Testis (tissue), 2 donors: ENCODE measurements at regions not wholly inside any gene's neighbourhood (a gene's known extent, or its start where the extent isn't known, plus 50 kb on each side); places are given as distances from the start of the nearest gene placed in this dataset.

Experiments used
- DNase-seq: peaks from one replicate; pipeline ENCODE4 v3.0.0-alpha.2; 2019
- H3K27ac ChIP-seq, 2 donors: fragments of 200-600 bp; sonication (generic); one replicate each; pipeline ENCODE4 v1.5.1; 2019
- H3K27me3 ChIP-seq: fragments of 200-600 bp; sonication (generic); one replicate; pipeline ENCODE4 v1.5.1; 2019
- H3K36me3 ChIP-seq: fragments of 200-600 bp; sonication (generic); one replicate; pipeline ENCODE4 v1.5.1; 2017; ENCODE audit warnings: low read depth; ENCODE audit errors: missing control alignments
- H3K4me1 ChIP-seq: fragments of 200-600 bp; sonication (generic); one replicate; pipeline ENCODE4 v1.5.1; 2019
- H3K4me3 ChIP-seq, 2 donors: fragments of 200-600 bp; sonication (generic); one replicate each; pipeline ENCODE4 v1.5.1; 2017 to 2019
- H3K9me3 ChIP-seq: fragments of 200-600 bp; sonication (generic); one replicate; pipeline ENCODE4 v1.5.1; 2017
- POLR2A ChIP-seq: fragments of 450-650 bp; IDR thresholded peaks from one replicate; pipeline ENCODE4 v1.6.1; 2017; ENCODE audit warnings: antibody characterized with exemption, mild to moderate bottlenecking, moderate library complexity
- WGBS, 2 donors: methylation state at CpG; one replicate each; pipeline ENCODE4 v1.1.5; 2018; 5-methylcytosine and 5-hydroxymethylcytosine counted together
- intact Hi-C: fragments of 100-400 bp; cut with DNase I; formaldehyde crosslinking; loops from one replicate; pipeline ENCODE4 v1.15.1; 2023; ENCODE audit warnings: low total_unique reads
- TF ChIP-seq, protein P1 (sequence below), 3 experiments: fragments of 450-650 bp in 2 of 3; fragments of 200-600 bp in 1 of 3; sonication (generic) in 1 of 3; IDR thresholded peaks; one replicate each; pipeline ENCODE4 v1.5.1; 2016 to 2019; ENCODE audit warnings: antibody characterized with exemption in 3 of 3, mild to moderate bottlenecking in 2 of 3, moderate library complexity in 1 of 3

DNA sequence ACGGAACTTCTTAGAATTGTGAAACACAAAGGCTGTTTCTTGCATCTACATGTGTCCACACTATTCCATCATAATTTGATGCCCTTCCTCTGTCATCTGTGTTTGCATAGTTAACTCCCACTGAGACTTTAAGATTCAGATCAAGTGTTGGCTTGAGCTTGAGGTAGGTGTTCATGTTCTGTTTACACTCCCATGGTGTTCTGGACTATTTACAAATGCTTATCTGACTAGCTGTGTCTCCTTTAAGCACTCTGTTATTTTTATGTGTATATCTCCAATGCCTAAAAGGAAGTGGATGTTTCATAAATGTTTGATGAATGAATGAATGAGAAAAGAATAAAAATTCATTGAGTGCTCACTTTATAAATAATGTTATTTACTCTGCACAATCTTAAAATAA lies 622.7 kb downstream of the RAB28 start:
- Histone ChIP-seq H3K9me3 (no peaks in the 10 kb centered on the region), H3K4me3 (no peak overlapping the region), H3K36me3 (no peaks in the 10 kb centered on the region), H3K27ac (no peak overlapping the region), H3K4me1 (no peaks in the 10 kb centered on the region), H3K27me3 (no peaks in the 10 kb centered on the region)
- WGBS, 2 donors, result 97 to 100% methylated on average over 1 of the region's 1 CpG
- DNase-seq, result no peak
- intact Hi-C loops, result no loop called here
- no peak for TF ChIP-seq POLR2A
- TF ChIP-seq, protein P1, sequence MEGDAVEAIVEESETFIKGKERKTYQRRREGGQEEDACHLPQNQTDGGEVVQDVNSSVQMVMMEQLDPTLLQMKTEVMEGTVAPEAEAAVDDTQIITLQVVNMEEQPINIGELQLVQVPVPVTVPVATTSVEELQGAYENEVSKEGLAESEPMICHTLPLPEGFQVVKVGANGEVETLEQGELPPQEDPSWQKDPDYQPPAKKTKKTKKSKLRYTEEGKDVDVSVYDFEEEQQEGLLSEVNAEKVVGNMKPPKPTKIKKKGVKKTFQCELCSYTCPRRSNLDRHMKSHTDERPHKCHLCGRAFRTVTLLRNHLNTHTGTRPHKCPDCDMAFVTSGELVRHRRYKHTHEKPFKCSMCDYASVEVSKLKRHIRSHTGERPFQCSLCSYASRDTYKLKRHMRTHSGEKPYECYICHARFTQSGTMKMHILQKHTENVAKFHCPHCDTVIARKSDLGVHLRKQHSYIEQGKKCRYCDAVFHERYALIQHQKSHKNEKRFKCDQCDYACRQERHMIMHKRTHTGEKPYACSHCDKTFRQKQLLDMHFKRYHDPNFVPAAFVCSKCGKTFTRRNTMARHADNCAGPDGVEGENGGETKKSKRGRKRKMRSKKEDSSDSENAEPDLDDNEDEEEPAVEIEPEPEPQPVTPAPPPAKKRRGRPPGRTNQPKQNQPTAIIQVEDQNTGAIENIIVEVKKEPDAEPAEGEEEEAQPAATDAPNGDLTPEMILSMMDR (IDR thresholded peaks at IDR 0.05), result no peak

DNA sequence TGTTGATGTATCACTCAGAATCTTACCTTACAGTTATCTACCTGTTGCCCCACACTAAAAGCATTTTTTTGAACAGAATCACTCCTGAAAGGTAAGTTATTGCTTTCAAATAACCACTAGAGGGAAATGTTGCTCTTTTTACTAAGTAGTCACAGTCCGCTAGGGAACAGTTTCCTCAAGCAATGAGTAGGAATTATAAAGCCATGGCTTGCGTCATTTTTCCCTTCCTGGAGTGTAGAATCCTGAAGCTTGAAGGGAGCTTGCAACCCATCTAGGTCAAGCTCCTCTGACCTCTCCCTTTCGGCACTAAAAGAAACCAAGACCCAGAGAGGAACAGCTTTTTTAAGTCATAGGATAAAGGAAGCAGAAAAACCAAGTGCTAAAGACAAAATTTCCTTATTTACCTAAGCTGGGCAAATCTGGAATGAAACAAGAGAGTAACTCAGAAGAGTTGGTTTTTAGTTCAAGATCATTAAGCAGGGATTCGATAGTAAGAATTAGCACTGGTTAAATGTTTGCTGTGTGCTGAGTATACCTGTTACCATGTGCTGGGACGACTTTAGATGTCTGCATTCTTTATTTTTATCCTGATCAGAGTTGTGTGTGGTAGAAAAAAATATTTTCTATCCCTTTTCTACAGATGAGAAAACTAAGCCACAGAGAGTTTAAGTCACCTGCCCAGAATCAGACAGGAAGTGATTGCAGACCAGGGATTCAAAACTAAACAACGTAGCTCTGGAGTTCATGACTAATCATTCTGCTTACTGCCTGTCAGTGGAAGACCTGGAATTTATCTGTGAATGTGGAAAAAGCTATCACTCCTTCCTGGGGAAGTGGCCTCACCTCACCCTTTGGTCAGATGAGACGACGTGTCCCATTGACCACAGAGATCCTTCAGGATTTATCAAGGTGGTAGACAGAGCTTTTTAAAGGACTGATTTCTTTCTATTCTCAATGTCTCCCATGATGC lies 631.5 kb downstream of the RAB28 start:
- no peaks in the 10 kb centered on the region for H3K4me1 ChIP-seq
- H3K27ac ChIP-seq, result no peak overlapping the region
- H3K27me3 ChIP-seq, result no peaks in the 10 kb centered on the region
- no peaks in the 10 kb centered on the region for H3K36me3 ChIP-seq
- intact Hi-C loops, result loop anchor here (5.0 kb wide), 1 partner anchor 695 kb away; no protein-coding TSS in a partner anchor
- H3K9me3 ChIP-seq, result no peaks in the 10 kb centered on the region
- WGBS, 2 donors, result 33 to 36% methylated on average over 8 of the region's 8 CpGs
- no peak for DNase-seq
- no peak overlapping the region for H3K4me3 ChIP-seq
- TF ChIP-seq, protein P1 (IDR thresholded peaks at IDR 0.05), result peak; percentile 38 to 57 (median 40)
- no peak for TF ChIP-seq POLR2A

DNA sequence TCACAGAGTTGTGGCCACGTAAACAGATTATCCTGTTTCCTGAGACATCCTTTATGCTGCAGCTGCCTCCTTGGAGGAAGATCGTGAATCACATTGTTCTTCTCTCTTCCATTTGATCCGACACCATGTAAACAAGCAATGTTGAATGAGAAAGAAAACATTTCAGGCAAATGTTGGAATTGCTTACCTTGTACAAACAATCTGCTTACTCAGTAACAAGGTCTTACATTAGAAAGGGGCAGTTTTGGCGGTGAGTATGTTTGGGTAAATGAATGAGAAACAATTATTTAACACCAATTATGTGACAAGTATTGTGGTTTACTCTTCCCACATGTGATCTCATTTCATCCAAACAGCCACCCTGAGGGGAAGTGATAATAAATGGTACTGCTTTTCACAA lies 637.8 kb downstream of the RAB28 start:
- Histone ChIP-seq H3K27me3 (no peaks in the 10 kb centered on the region), H3K9me3 (no peaks in the 10 kb centered on the region), H3K27ac (no peak overlapping the region), H3K36me3 (no peaks in the 10 kb centered on the region), H3K4me1 (no peaks in the 10 kb centered on the region), H3K4me3 (no peak overlapping the region)
- intact Hi-C loops, result no loop called here
- TF ChIP-seq POLR2A, result no peak
- TF ChIP-seq, protein P1 (IDR thresholded peaks at IDR 0.05), result no peak
- 59 to 66% methylated on average over 4 of the region's 4 CpGs for WGBS, 2 donors
- no peak for DNase-seq

DNA sequence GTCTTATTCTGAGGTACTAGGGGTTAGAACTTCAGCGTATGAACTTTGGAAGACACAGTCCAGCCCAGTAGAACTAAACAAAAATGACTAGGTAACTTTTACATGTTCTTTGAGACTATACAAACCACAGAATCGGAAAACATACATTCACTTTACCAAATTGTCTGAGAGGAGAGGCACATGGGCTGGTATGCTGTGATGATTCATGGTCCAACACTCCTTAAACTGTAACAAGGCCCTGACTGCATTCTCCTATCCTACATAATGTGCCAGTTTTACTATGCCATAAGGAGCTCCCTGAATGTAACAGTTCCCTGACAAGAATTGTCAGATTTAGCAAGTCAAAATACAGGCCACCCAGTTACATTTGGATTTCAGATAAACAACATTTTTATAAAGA lies 640.0 kb downstream of the RAB28 start:
- TF ChIP-seq POLR2A, result no peak
- TF ChIP-seq, protein P1 (IDR thresholded peaks at IDR 0.05), result no peak
- no peak for DNase-seq
- intact Hi-C loops, result no loop called here
- Histone ChIP-seq H3K27ac (no peak overlapping the region), H3K9me3 (no peaks in the 10 kb centered on the region), H3K4me3 (no peak overlapping the region), H3K36me3 (no peaks in the 10 kb centered on the region), H3K27me3 (no peaks in the 10 kb centered on the region), H3K4me1 (no peaks in the 10 kb centered on the region)
- 87 to 100% methylated on average over 2 of the region's 2 CpGs for WGBS, 2 donors
